NB4 (cell line): ENCODE measurements at regions not wholly inside any gene's neighbourhood (a gene's known extent, or its start where the extent isn't known, plus 50 kb on each side); places are given as distances from the start of the nearest gene placed in this dataset.

Experiments used
- DNase-seq: peaks from one replicate; pipeline ENCODE4 v3.0.0; 2010; ENCODE audit warnings: low read depth
- H3K4me3 ChIP-seq: one replicate; pipeline ENCODE4 v1.5.1; 2011; ENCODE audit warnings: mild to moderate bottlenecking, low read depth, low read length, moderate library complexity
- MAX ChIP-seq: IDR thresholded peaks from 2 replicates; pipeline ENCODE4 v1.6.1; 2011; ENCODE audit warnings: low read depth, low read length
- MYC ChIP-seq: IDR thresholded peaks from 2 replicates; pipeline ENCODE4 v1.6.1; 2011; ENCODE audit warnings: low read depth, low read length
- POLR2A ChIP-seq: IDR thresholded peaks from 2 replicates; pipeline ENCODE4 v1.6.1; 2011; ENCODE audit warnings: mild to moderate bottlenecking; ENCODE audit not compliant: insufficient read length; ENCODE audit errors: extremely low read depth
- TF ChIP-seq, protein P1 (sequence below): IDR thresholded peaks from one replicate; pipeline ENCODE4 v1.5.1; 2012; ENCODE audit warnings: low read depth, low read length

DNA sequence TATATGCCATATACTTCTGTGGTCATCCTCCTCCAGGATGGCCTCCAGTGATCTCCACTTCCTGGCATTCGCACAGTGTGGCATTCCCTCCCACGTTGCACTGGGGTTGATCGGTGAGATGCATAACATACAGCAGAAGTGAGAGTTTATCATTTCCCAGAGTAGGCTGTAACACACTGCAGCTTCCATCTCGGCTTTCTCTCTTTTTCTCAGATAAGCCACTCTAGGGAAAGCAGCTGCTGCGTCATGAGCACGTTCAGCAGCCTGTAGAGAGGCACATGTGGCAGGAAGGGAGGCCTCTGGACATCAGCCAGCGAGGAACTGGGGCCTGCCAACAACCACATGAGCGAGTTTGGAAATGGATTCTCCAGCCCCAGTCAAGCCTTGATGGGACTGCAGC, 807.1 kb downstream of the DIAPH3 start:
- H3K4me3 ChIP-seq: no peak overlapping the region
- no peak for DNase-seq
- TF ChIP-seq MYC (no peak), POLR2A (no peak), MAX (no peak)
- TF ChIP-seq, protein P1, sequence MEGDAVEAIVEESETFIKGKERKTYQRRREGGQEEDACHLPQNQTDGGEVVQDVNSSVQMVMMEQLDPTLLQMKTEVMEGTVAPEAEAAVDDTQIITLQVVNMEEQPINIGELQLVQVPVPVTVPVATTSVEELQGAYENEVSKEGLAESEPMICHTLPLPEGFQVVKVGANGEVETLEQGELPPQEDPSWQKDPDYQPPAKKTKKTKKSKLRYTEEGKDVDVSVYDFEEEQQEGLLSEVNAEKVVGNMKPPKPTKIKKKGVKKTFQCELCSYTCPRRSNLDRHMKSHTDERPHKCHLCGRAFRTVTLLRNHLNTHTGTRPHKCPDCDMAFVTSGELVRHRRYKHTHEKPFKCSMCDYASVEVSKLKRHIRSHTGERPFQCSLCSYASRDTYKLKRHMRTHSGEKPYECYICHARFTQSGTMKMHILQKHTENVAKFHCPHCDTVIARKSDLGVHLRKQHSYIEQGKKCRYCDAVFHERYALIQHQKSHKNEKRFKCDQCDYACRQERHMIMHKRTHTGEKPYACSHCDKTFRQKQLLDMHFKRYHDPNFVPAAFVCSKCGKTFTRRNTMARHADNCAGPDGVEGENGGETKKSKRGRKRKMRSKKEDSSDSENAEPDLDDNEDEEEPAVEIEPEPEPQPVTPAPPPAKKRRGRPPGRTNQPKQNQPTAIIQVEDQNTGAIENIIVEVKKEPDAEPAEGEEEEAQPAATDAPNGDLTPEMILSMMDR: no peak

- TF ChIP-seq POLR2A (no peak), MAX (no peak), MYC (no peak)
- TF ChIP-seq, protein P1: no peak
- no peak for DNase-seq
- H3K4me3 ChIP-seq: no peak overlapping the region
Measured at GRCh38 chr13:59358014-59358413, 805.7 kb downstream of the DIAPH3 start.

DNA sequence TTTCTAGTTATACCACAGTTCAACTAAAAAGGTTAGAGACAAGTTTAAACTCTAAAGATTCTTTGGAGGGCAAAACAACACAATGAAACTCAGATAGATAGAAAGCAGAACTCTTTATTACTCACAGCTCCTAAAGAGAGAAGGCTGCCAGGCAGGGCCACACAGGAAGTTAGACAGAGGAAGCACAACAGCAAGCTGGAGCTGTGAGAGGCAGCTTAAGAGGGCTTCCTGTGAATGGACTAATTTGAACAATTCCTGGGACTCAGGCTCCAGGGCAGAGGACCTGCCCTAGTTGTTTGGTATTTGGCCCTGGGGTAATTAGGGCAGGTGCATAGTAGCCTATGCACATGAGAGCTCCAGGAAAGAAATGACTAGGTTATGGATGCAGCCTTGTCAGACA, 803.6 kb downstream of the DIAPH3 start:
- TF ChIP-seq MAX (no peak), MYC (no peak), POLR2A (no peak)
- TF ChIP-seq, protein P1: no peak
- DNase-seq: peak; percentile 30
- no peak overlapping the region for H3K4me3 ChIP-seq

GRCh38 chr13:59360916-59361315, 802.8 kb downstream of the DIAPH3 start:
- TF ChIP-seq, protein P1: no peak
- TF ChIP-seq POLR2A: no peak
- no peak for TF ChIP-seq MAX
- no peak for TF ChIP-seq MYC
- no peak for DNase-seq
- no peak overlapping the region for H3K4me3 ChIP-seq

DNA sequence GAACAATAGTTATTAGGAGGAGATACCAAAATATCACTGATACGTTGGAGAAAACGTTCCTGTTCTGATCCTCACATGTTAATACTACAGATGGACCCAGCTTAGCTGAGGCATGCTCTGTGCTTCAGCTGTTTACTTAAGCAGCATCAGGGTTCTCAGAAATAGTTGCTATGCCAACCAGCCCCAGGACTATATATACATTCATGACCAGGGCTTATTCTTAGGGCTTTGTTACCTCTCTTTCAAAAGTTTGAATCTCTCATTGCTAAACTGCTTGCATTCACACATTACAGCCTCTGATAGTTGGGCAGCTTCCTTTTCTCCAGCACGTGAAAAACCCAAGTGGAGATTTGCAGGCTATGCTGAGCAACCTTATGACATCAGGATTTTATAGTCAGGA, 800.4 kb downstream of the DIAPH3 start:
- DNase-seq: no peak
- TF ChIP-seq POLR2A (no peak), MAX (no peak), MYC (no peak)
- TF ChIP-seq, protein P1: no peak
- H3K4me3 ChIP-seq: no peak overlapping the region

DNA sequence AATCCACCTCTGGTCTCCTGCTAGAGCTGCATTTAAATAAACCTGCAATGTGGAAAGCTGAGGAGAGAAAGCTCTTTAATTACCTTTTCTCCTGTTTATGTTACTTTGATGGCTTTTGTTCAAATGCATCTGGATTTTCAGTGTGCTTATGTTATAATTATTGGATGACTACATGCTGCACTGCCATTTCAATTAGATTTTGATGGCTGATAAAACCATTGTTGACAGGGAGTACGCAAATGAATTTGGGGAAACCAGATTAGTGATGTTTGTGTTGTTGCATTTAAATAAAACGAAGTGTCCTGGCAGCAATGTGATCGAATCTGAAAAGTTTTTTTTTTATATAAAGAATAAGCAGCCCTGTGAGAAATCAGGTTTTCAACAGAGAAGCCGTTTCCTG, 799.8 kb downstream of the DIAPH3 start:
- no peak for DNase-seq
- no peak for TF ChIP-seq POLR2A
- TF ChIP-seq MYC: no peak
- TF ChIP-seq MAX: no peak
- TF ChIP-seq, protein P1: no peak
- no peak overlapping the region for H3K4me3 ChIP-seq
